Suppressor macrophage (primary cell): ENCODE measurements at regions not wholly inside any gene's neighbourhood (a gene's known extent, or its start where the extent isn't known, plus 50 kb on each side); places are given as distances from the start of the nearest gene placed in this dataset.

Experiments used
- DNase-seq, 4 experiments: peaks; one replicate each; pipeline ENCODE4 v3.0.0-alpha.2; 2020 to 2022

GRCh38 chr4:186889876-186890643, 166.4 kb upstream of the FAT1 start:
- no peak for DNase-seq

GRCh38 chr4:186891859-186892486, 168.3 kb upstream of the FAT1 start:
- no peak for DNase-seq

DNA sequence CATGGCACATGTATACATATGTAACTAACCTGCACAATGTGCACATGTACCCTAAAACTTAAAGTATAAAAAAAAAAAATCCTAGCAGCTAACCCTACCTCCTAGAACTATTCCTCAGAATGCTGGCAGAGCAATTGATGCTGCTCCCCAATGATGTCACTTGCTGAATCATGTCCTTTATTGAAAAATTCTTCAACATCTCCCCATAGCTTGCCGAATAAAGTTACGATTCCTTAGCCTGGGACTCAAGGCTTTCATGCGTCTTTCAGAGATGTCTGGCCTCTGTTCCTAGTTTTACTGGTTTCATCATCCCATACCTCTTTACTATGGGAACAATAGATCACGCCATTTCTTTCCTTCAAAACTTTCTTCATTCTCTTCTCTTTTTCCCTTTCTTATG, 174.7 kb upstream of the FAT1 start:
- no peak for DNase-seq

DNA sequence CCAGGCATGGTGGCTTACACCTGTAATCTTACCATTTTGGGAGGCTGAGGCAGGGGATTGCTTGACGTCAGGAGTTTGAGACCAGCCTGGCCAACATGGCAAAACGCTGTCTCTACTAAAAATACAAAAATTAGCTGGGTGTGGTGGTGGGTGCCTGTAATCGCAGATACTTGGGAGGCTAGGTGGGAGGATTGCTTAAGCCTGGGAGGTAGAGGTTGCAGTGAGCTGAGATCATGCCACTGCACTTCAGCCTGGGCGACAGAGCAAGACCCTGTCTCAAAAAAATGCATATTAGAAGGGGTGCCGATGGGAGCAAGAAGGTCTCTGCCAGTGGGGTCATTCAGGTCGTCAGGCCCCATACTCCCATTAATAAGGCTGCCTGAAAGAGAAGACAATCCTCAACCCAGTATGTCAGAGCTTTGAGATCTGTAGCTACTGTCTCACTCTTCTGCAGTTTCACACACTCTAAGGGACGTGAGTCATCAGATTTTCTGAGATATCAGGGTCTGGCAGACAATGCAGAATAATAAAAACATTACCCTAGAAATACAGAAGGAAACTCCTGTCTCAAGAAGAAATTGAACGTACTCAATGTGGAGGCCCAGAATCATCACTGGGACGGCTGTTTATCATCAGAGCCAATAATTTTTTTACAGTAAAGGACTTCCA, 176.7 kb upstream of the FAT1 start:
- no peak for DNase-seq

DNA sequence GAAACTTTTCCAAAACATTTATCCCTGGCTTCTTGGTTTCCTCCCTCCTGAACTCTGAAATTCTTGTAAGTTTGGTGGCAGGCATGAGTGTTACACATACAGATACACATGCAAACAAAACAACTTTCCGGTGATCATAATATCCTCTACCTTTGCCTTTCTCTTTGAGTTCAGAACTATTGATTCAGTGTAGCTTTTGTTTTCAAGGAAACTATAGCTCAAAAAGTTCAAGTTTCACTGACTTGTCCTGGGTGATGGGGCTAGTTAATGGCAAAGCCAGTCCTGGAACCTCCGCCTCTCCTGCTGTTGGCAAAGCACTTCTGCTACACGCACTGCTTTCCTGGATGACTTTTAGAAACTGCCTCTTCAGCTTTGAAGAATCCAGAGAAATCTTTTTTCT, 177.3 kb upstream of the FAT1 start:
- no peak for DNase-seq

DNA sequence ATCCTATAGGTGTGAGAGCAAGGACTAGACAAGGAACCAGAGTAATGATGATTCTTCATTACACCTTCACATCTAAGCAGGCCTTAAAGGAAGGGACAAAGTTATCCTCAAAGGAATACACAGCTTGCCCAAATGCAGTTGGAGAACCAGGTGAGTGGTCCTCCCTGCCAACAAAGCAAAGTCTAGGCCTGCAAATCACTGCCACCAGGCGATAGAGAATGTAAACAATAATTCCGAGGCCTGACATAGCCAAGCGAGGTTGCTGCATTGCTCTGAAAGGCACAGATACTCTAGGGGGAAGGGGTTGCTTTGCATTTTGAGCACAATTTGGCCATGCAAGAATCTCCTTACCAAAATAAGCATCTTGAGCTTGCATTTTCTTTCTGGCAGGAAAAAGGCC, 178.2 kb upstream of the FAT1 start:
- no peak for DNase-seq

GRCh38 chr4:186902361-186902760, 178.7 kb upstream of the FAT1 start:
- no peak for DNase-seq

GRCh38 chr4:186904101-186904500, 180.4 kb upstream of the FAT1 start:
- peak in 2 of 4 experiments; percentile 48 to 57 for DNase-seq

GRCh38 chr4:186906722-186907121, 183.1 kb upstream of the FAT1 start:
- no peak for DNase-seq

DNA sequence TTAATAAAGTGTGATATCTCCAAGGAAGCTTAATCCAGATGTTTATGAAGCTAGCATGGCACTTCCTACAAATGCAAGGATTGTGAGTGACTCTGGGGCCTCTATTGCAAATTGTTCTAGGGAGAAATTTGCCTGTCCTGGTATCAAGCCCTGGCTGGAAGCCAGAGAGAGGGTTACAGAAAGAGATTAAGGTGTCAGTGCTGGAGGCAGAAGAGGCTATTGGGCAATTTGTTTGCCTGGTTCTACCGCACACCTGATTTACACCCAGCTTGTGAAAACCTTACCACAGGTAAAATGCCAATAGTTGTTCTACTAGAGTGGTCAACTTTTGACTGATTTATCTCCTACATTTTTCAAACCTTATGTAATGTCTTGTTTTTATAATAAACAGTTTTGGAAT, 186.7 kb upstream of the FAT1 start:
- no peak for DNase-seq

GRCh38 chr4:186912606-186913005, 188.9 kb upstream of the FAT1 start:
- no peak for DNase-seq

DNA sequence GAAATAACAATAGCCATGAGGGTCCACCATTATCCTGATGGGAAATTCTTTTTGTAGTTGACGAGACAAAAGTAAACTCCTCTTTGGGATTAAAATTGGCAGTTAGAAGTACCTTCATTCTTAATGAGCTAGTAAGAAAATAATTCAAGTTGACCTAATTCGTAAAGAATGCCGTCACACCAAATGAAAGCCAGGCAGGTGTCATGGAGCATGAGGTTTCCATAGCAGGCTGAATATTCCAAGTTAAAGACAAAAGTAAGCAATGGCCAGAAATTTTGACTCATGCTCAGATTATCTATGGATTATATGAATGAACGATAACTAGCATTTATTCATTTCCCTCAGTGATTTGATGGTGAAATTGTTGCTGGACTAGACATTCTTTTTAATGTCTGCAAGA, 192.2 kb upstream of the FAT1 start:
- no peak for DNase-seq

DNA sequence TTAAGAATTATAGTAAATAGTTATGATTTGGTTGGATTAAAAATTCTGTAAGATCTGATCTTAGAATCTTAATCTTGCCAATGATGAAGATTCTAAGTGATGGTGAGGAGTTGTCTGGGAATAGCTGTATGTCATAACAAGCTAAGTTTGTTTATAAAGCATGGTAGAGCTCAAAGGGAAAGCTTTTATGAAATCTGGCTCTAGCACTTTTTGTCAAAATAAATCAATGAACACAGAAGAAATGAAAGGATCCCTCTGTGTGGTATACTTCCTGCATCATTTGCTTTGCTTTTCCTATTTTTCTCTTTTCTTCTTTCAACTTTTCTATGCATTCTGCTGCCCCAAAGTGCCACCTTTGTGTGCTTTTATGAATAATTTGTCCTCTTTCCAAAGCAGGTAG, 193.5 kb upstream of the FAT1 start:
- no peak for DNase-seq

GRCh38 chr4:186918466-186918865, 194.8 kb upstream of the FAT1 start:
- DNase-seq, result no peak

- no peak for DNase-seq
These were observed 195.7 kb upstream of the FAT1 start for GRCh38 chr4:186919340-186919739.

GRCh38 chr4:186920483-186920882, 196.8 kb upstream of the FAT1 start:
- DNase-seq, result no peak

DNA sequence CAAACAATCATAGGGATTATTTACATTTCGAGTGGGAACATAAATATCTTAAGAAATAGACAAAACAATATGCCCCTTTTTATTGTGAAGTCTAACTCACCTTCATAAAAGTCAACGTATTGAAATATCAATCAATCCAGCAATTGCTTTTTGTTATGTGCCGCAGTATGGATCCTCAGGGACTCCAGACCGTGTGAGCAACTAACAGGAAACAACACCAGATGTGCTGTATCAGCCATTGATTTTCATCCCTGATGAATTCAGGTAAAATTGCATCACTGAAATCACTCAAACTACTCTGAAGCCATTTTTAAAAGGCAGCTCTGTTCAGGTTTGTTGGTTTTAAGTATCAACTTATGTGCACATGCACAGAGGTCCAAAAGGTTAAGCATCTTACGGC, 197.3 kb upstream of the FAT1 start:
- no peak for DNase-seq

DNA sequence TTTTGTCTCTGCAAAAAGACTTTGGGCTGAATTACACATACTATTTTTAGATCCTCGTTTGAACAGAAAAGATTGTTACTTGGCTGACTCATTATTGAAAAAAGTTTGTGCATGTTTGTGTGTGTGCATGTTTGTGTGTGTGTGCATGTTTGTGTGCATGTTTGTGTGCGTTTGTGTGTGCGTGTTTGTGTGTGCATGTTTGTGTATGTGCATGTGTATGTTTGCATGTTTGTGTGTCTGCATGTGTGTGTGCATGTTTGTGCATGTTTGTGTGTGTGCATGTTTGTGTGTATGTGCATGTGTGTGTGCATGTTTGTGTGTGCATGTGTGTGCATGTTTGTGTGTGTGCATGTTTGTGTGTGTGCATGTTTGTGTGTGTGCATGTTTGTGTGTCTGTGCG, 201.1 kb upstream of the FAT1 start:
- DNase-seq, result no peak

DNA sequence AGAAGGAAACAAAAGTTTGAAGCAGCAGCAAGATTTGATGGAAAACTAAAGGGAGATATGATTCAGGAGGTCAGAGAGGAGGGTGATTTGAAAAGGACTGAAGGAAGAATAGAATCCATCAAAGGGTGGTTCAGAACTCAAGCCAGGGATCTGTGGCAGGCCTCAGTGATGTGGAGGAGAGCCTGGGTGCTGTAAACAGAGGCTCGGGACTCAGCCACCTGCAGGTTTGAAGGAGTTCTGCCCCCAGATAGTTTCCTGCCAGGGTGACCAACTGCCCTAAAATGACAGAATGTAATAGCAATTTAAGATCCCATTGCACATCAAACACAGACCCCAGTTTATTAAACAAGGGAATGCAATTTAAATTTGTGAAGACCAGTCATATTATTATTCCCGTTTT, 204.0 kb upstream of the FAT1 start:
- DNase-seq, result no peak

- DNase-seq, result no peak
These were observed 206.4 kb upstream of the FAT1 start for GRCh38 chr4:186930024-186930423.

GRCh38 chr4:186931519-186931918, 207.9 kb upstream of the FAT1 start:
- DNase-seq, result no peak

GRCh38 chr4:186932196-186932595, 208.5 kb upstream of the FAT1 start:
- no peak for DNase-seq

DNA sequence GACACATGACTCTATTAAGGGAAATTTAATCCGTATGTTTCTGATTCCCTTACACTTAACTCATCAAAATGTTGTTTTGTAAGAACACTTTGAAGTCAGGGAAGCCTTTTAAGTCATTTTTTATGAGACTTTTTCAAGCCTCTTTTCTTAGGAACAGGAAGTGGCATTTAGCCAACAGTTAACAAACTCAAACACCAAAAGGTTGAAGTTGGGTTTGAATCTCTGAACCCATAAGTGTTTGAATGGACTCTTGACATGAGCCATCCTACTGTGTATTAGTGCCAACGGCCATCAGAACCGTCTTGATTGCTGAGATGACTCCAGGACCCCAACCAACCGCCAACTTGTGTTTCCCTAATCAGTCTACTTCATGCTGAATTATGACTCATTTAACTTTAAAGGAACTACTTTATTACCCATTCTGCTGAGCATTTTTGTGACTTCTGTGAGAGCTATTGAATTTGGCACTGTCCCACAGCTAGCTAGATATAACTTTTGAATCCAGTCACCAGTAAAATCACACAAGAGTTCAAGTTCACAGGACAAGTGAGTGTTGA, 209.1 kb upstream of the FAT1 start:
- DNase-seq, result no peak

DNA sequence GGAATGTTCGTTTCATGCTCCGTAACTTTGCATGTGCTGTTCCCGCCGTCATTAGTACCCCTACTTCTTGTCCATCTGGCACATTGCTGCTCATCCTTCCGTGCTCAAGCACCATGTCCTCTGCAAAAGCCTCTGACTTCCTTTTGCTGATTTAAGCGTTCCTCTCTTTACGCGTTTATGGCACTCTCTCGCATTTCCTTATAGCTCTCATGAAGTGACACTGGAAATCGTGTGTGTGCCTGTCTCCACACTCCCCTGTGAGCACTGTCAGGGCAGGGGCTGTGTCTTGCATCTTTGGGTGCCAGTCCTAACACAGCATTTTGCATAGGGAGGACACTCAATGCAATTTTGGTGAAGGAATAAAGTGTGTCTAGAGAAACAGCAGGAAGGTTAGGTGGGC, 210.6 kb upstream of the FAT1 start:
- no peak for DNase-seq
